IMR-90 (cell line): ENCODE measurements at regions not wholly inside any gene's neighbourhood (a gene's known extent, or its start where the extent isn't known, plus 50 kb on each side); places are given as distances from the start of the nearest gene placed in this dataset.

Experiments
- BHLHE40 ChIP-seq: fragments of 150-350 bp; IDR thresholded peaks from 2 replicates; pipeline ENCODE4 v1.6.1; 2016; ENCODE audit warnings: mild to moderate bottlenecking, low read depth, low read length
- CEBPB ChIP-seq: IDR thresholded peaks from 2 replicates; pipeline ENCODE4 v1.6.1; 2012; ENCODE audit warnings: low read depth, low read length, improper control_type of control experiment
- FOS ChIP-seq: fragments of 150-350 bp; IDR thresholded peaks from 2 replicates; pipeline ENCODE4 v1.6.1; 2016; ENCODE audit warnings: low read depth, low read length
- MAFK ChIP-seq: IDR thresholded peaks from 2 replicates; pipeline ENCODE4 v1.6.1; 2012; ENCODE audit warnings: low read depth, low read length, improper control_type of control experiment
- MAZ ChIP-seq: IDR thresholded peaks from 2 replicates; pipeline ENCODE4 v1.6.1; 2012; ENCODE audit warnings: low read depth, mild to moderate bottlenecking, low read length, improper control_type of control experiment, moderate library complexity, borderline replicate concordance
- MXI1 ChIP-seq: IDR thresholded peaks from 2 replicates; pipeline ENCODE4 v1.6.1; 2012; ENCODE audit warnings: low read depth, mild to moderate bottlenecking, low read length, moderate library complexity, borderline replicate concordance
- POLR2A ChIP-seq: IDR thresholded peaks from 2 replicates; pipeline ENCODE4 v1.6.1; 2012; ENCODE audit warnings: mild to moderate bottlenecking, low read depth, low read length
- RAD21 ChIP-seq: IDR thresholded peaks from 2 replicates; pipeline ENCODE4 v1.6.1; 2012; ENCODE audit warnings: low read length, improper control_type of control experiment
- RCOR1 ChIP-seq: IDR thresholded peaks from 2 replicates; pipeline ENCODE4 v1.6.1; 2012; ENCODE audit warnings: mild to moderate bottlenecking, low read length, improper control_type of control experiment; ENCODE audit not compliant: insufficient replicate concordance
- RFX5 ChIP-seq: IDR thresholded peaks from 2 replicates; pipeline ENCODE4 v1.8.0; 2012; ENCODE audit warnings: low read depth, mild to moderate bottlenecking, low read length, moderate library complexity
- SMC3 ChIP-seq: fragments of 150-350 bp; IDR thresholded peaks from 2 replicates; pipeline ENCODE4 v1.6.1; 2016; ENCODE audit warnings: low read depth, mild to moderate bottlenecking, antibody characterized with exemption, low read length, moderate library complexity
- TF ChIP-seq, protein P1 (sequence below): conservative IDR thresholded peaks from 2 replicates; pipeline ENCODE4 v1.5.1; 2012; ENCODE audit warnings: mild to moderate bottlenecking, low read depth, low read length, improper control_type of control experiment
- TF ChIP-seq, protein P2 (sequence below): fragments of 150-350 bp; IDR thresholded peaks from 2 replicates; pipeline ENCODE4 v1.6.1; 2017; ENCODE audit warnings: mild to moderate bottlenecking, antibody characterized with exemption, low read length, low read depth
- TF ChIP-seq, protein P3 (sequence below): fragments of 150-350 bp; IDR thresholded peaks from 2 replicates; pipeline ENCODE4 v1.6.1; 2016; ENCODE audit warnings: low read depth, mild to moderate bottlenecking, low read length, moderate library complexity, borderline replicate concordance

DNA sequence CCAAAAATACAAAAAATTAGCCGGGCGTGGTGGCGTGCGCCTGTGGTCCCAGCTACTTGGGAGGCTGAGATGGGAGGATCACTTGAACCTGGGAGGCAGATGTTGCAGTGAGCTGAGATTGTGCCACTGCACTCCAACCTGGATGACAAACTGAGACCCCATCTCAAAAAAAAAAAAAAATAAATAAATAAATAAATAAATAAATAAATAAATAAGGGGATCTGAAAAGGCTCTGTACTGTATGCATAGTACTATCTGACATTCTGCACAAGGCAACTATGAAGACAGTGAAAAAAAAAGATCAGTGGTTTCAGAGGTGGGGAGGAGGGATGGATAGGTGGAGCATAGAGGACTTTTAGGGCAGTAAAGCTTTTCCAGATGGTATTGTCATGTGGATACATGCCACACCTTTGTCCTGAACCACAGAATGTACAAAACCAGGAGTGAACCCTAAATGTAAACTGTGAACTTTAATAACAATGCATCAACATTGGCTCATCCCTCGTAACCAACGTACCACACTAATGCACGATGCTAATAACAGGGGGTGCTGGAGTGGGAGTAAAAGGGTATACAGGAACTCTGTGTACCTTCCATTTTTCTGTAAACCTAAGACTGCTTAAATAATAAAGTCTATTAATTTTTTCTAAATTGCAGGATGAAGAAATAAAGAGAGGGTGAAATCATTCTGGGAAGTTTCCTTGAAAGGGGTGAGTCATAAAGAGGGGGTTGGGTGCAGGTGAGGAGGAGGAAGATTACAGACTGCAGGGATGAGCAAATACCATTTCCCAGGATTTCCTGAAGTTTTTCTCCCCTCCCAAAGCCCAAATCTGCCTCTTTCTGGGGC lies 155.8 kb upstream of the SDK2 start:
- TF ChIP-seq POLR2A (no peak), RAD21 (no peak), CEBPB (no peak), SMC3 (no peak), RCOR1 (no peak), FOS (no peak), MXI1 (no peak), BHLHE40 (no peak), MAZ (no peak), MAFK (no peak), RFX5 (no peak)
- TF ChIP-seq, protein P1, sequence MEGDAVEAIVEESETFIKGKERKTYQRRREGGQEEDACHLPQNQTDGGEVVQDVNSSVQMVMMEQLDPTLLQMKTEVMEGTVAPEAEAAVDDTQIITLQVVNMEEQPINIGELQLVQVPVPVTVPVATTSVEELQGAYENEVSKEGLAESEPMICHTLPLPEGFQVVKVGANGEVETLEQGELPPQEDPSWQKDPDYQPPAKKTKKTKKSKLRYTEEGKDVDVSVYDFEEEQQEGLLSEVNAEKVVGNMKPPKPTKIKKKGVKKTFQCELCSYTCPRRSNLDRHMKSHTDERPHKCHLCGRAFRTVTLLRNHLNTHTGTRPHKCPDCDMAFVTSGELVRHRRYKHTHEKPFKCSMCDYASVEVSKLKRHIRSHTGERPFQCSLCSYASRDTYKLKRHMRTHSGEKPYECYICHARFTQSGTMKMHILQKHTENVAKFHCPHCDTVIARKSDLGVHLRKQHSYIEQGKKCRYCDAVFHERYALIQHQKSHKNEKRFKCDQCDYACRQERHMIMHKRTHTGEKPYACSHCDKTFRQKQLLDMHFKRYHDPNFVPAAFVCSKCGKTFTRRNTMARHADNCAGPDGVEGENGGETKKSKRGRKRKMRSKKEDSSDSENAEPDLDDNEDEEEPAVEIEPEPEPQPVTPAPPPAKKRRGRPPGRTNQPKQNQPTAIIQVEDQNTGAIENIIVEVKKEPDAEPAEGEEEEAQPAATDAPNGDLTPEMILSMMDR = no peak
- TF ChIP-seq, protein P2, sequence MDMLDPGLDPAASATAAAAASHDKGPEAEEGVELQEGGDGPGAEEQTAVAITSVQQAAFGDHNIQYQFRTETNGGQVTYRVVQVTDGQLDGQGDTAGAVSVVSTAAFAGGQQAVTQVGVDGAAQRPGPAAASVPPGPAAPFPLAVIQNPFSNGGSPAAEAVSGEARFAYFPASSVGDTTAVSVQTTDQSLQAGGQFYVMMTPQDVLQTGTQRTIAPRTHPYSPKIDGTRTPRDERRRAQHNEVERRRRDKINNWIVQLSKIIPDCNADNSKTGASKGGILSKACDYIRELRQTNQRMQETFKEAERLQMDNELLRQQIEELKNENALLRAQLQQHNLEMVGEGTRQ = no peak
- TF ChIP-seq, protein P3, sequence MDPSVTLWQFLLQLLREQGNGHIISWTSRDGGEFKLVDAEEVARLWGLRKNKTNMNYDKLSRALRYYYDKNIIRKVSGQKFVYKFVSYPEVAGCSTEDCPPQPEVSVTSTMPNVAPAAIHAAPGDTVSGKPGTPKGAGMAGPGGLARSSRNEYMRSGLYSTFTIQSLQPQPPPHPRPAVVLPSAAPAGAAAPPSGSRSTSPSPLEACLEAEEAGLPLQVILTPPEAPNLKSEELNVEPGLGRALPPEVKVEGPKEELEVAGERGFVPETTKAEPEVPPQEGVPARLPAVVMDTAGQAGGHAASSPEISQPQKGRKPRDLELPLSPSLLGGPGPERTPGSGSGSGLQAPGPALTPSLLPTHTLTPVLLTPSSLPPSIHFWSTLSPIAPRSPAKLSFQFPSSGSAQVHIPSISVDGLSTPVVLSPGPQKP = no peak
